K562 (cell line): ENCODE measurements at regions not wholly inside any gene's neighbourhood (a gene's known extent, or its start where the extent isn't known, plus 50 kb on each side); places are given as distances from the start of the nearest gene placed in this dataset.

Experiments used
- IRF2 ChIP-seq: sonication (generic); formaldehyde crosslinking; IDR thresholded peaks from 2 replicates; pipeline ENCODE4 v1.8.1; 2022; ENCODE audit warnings: mild to moderate bottlenecking, missing genetic modification reagents
- JUNB ChIP-seq: fragments of 450-650 bp; formaldehyde crosslinking; conservative IDR thresholded peaks from 2 replicates; pipeline ENCODE4 v1.4.0; 2020; ENCODE audit warnings: mild to moderate bottlenecking
- MED1 ChIP-seq: sonication (generic); formaldehyde crosslinking; IDR thresholded peaks from 2 replicates; pipeline ENCODE4 v1.8.1; 2023; ENCODE audit warnings: missing genetic modification reagents, borderline replicate concordance
- MEIS2 ChIP-seq: fragments of 450-650 bp; IDR thresholded peaks from 2 replicates; pipeline ENCODE4 v1.6.1; 2014; ENCODE audit warnings: mild to moderate bottlenecking; ENCODE audit not compliant: partially characterized antibody
- MTA3 ChIP-seq: fragments of 450-650 bp; formaldehyde crosslinking; IDR thresholded peaks from 2 replicates; pipeline ENCODE4 v1.6.1; 2017; ENCODE audit warnings: mild to moderate bottlenecking, borderline replicate concordance
- SIX5 ChIP-seq, 2 experiments: IDR thresholded peaks; 2 replicates each; pipeline ENCODE4 v1.6.1; 2011; ENCODE audit warnings: low read length in 2 of 2, borderline replicate concordance in 1 of 2, low read depth in 1 of 2, mild to moderate bottlenecking in 1 of 2, moderate library complexity in 1 of 2; ENCODE audit not compliant: insufficient read depth in 1 of 2
- ZBED1 ChIP-seq: IDR thresholded peaks from 2 replicates; pipeline ENCODE4 v1.6.1; 2014
- TF ChIP-seq, protein P1 (sequence below): fragments of 450-650 bp; IDR thresholded peaks from 2 replicates; pipeline ENCODE4 v1.6.1; 2017; ENCODE audit warnings: antibody characterized with exemption
- TF ChIP-seq, protein P2 (sequence below): fragments of 450-650 bp; IDR thresholded peaks from 2 replicates; pipeline ENCODE4 v1.6.1; 2017; ENCODE audit warnings: antibody characterized with exemption, mild to moderate bottlenecking
- TF ChIP-seq, protein P3 (sequence below), 2 experiments: fragments of 450-650 bp; IDR thresholded peaks; 2 replicates each; pipeline ENCODE4 v1.6.1; 2016; ENCODE audit warnings: mild to moderate bottlenecking in 2 of 2, borderline replicate concordance in 1 of 2, low read depth in 1 of 2, moderate library complexity in 1 of 2

DNA sequence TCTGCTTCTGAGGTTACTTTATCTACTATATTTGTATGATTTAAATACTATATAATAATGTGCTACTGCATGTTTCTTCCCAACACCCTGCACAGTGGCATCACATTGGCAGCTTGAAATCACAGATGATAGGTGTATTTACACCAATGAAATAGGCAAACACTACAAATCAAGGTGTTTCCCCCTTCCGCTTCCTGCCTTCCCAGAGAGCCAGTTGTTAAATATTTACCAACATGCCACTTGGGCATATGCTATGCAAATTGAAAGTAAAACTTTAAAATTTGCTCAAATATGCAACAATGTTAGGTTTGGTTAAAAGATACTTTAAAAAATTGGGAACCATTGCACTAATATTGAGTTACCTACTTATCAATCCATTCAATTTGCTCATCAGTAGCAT is 58.2 kb upstream of the SMARCA2 start (continued):
- TF ChIP-seq, protein P1, sequence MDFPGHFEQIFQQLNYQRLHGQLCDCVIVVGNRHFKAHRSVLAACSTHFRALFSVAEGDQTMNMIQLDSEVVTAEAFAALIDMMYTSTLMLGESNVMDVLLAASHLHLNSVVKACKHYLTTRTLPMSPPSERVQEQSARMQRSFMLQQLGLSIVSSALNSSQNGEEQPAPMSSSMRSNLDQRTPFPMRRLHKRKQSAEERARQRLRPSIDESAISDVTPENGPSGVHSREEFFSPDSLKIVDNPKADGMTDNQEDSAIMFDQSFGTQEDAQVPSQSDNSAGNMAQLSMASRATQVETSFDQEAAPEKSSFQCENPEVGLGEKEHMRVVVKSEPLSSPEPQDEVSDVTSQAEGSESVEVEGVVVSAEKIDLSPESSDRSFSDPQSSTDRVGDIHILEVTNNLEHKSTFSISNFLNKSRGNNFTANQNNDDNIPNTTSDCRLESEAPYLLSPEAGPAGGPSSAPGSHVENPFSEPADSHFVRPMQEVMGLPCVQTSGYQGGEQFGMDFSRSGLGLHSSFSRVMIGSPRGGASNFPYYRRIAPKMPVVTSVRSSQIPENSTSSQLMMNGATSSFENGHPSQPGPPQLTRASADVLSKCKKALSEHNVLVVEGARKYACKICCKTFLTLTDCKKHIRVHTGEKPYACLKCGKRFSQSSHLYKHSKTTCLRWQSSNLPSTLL, result no peak
- TF ChIP-seq MTA3 (no peak), IRF2 (CRISPR knock-in tag) (no peak), ZBED1 (no peak), MEIS2 (no peak), MED1 (CRISPR knock-in tag) (no peak), SIX5 (IDR thresholded peaks at IDR 0.05; ENCODE audit: borderline replicate concordance in 1 of 2, insufficient read depth in 1 of 2, low read depth in 1 of 2, low read length in 2 of 2) (no peak), JUNB (no peak)
- TF ChIP-seq, protein P2, sequence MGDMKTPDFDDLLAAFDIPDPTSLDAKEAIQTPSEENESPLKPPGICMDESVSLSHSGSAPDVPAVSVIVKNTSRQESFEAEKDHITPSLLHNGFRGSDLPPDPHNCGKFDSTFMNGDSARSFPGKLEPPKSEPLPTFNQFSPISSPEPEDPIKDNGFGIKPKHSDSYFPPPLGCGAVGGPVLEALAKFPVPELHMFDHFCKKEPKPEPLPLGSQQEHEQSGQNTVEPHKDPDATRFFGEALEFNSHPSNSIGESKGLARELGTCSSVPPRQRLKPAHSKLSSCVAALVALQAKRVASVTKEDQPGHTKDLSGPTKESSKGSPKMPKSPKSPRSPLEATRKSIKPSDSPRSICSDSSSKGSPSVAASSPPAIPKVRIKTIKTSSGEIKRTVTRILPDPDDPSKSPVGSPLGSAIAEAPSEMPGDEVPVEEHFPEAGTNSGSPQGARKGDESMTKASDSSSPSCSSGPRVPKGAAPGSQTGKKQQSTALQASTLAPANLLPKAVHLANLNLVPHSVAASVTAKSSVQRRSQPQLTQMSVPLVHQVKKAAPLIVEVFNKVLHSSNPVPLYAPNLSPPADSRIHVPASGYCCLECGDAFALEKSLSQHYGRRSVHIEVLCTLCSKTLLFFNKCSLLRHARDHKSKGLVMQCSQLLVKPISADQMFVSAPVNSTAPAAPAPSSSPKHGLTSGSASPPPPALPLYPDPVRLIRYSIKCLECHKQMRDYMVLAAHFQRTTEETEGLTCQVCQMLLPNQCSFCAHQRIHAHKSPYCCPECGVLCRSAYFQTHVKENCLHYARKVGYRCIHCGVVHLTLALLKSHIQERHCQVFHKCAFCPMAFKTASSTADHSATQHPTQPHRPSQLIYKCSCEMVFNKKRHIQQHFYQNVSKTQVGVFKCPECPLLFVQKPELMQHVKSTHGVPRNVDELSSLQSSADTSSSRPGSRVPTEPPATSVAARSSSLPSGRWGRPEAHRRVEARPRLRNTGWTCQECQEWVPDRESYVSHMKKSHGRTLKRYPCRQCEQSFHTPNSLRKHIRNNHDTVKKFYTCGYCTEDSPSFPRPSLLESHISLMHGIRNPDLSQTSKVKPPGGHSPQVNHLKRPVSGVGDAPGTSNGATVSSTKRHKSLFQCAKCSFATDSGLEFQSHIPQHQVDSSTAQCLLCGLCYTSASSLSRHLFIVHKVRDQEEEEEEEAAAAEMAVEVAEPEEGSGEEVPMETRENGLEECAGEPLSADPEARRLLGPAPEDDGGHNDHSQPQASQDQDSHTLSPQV, result no peak
- TF ChIP-seq, protein P3, sequence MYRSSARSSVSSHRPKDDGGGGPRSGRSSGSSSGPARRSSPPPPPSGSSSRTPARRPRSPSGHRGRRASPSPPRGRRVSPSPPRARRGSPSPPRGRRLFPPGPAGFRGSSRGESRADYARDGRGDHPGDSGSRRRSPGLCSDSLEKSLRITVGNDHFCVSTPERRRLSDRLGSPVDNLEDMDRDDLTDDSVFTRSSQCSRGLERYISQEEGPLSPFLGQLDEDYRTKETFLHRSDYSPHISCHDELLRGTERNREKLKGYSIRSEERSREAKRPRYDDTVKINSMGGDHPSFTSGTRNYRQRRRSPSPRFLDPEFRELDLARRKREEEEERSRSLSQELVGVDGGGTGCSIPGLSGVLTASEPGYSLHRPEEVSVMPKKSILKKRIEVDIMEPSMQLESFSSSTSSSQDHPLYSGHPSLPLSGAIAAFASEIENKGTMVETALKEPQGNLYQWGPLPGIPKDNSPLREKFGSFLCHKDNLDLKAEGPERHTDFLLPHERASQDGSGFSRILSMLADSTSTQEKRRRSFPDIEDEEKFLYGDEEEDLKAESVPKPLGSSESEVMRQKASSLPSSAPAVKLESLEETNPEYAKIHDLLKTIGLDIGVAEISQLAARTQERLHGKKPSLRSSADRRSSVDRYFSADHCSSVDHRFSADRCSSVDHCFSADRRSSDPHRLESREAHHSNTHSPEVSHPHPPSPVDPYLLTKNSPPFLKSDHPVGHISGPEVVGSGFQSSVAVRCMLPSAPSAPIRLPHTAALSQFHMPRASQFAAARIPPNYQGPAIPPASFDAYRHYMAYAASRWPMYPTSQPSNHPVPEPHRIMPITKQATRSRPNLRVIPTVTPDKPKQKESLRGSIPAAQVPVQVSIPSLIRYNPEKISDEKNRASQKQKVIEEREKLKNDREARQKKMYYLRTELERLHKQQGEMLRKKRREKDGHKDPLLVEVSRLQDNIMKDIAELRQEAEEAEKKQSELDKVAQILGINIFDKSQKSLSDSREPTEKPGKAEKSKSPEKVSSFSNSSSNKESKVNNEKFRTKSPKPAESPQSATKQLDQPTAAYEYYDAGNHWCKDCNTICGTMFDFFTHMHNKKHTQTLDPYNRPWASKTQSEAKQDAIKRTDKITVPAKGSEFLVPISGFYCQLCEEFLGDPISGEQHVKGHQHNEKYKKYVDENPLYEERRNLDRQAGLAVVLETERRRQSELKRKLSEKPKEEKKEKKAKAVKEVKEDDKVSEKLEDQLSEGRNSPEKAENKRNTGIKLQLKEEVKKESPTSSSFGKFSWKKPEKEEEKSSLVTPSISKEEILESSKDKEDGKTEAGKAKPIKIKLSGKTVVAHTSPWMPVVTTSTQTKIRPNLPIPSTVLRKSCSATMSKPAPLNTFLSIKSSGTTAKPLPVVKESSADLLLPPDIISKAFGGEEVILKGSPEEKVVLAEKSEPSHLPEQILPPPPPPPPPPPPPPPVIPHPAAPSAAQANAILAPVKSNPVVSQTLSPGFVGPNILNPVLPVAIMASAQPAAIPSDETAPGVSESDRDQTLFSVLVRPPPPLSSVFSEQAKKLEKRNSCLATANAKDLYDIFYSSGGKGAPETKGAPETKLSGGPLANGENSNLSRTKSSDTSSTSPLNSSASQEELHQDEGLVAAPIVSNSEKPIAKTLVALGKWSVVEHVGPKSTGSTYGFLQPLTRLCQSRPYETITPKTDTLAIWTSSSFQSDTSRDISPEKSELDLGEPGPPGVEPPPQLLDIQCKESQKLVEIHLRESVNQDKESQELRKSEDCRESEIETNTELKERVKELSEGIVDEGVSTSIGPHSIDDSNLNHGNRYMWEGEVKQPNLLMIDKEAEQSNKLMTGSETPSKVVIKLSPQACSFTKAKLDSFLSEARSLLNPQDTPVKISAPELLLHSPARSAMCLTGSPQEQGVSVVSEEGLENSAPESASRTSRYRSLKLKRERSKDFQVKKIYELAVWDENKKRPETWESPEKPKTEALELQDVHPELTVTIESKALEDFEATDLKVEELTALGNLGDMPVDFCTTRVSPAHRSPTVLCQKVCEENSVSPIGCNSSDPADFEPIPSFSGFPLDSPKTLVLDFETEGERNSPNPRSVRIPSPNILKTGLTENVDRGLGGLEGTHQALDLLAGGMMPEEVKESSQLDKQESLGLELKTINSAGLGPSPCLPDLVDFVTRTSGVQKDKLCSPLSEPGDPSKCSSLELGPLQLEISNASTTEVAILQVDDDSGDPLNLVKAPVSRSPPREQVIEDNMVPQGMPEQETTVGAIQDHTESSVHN (IDR thresholded peaks at IDR 0.05; ENCODE audit: borderline replicate concordance in 1 of 2, low read depth in 1 of 2), result no peak
